Osteocyte (in vitro differentiated cells): ENCODE measurements at regions not wholly inside any gene's neighbourhood (a gene's known extent, or its start where the extent isn't known, plus 50 kb on each side); places are given as distances from the start of the nearest gene placed in this dataset.
"Not testable (repeated sequence)": the region's sequence is repeated elsewhere in the genome, so short reads cannot be mapped to it uniquely, and the experiment has no call there.

Experiments used
- DNase-seq: peaks from one replicate; pipeline ENCODE4 v3.0.0; 2021; ENCODE audit warnings: mixed read lengths; ENCODE audit not compliant: unreplicated experiment; ENCODE audit errors: extremely low spot score
- H3K27ac Mint-ChIP-seq: one replicate; pipeline ENCODE4 v1.8.0; 2021; ENCODE audit warnings: mild to moderate bottlenecking, mixed read lengths; ENCODE audit not compliant: unreplicated experiment
- H3K27me3 Mint-ChIP-seq: one replicate; pipeline ENCODE4 v1.8.0; 2021; ENCODE audit warnings: mixed read lengths; ENCODE audit not compliant: unreplicated experiment
- H3K36me3 Mint-ChIP-seq: one replicate; pipeline ENCODE4 v1.8.0; 2021; ENCODE audit warnings: mixed read lengths; ENCODE audit not compliant: unreplicated experiment
- H3K4me1 Mint-ChIP-seq: one replicate; pipeline ENCODE4 v1.8.0; 2021; ENCODE audit warnings: mixed read lengths; ENCODE audit not compliant: unreplicated experiment
- H3K4me3 Mint-ChIP-seq: one replicate; pipeline ENCODE4 v1.8.0; 2021; ENCODE audit warnings: mild to moderate bottlenecking, moderate library complexity, mixed read lengths; ENCODE audit not compliant: unreplicated experiment
- H3K9me3 Mint-ChIP-seq: one replicate; pipeline ENCODE4 v1.8.0; 2021; ENCODE audit warnings: mixed read lengths; ENCODE audit not compliant: unreplicated experiment
- CTCF ChIP-seq: fragments of 200-600 bp; sonication (generic); IDR thresholded peaks from 2 replicates; pipeline ENCODE4 v1.5.0; 2021; ENCODE audit warnings: antibody characterized with exemption, mild to moderate bottlenecking, moderate library complexity

DNA sequence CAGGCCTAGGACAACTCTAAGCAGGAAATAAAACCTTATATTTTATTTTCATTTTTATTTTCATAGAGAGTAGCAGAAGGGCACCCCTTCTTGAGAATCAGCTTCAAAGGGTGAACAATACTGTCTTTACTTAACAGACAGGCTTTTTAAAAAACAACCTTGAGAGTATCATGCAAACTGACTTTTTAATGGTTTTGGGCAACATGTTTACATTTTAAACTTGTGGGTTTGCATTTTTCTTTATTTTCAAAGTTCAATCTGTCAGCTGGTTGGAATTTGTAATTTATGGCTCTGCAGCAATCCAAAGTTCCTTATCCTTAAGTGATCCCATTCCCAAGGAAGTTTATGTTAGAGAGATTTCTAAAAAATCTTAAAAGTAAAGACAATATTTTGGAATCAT is 392.3 kb upstream of the ADAMTS5 start:
- H3K36me3 Mint-ChIP-seq, result peaks cover 3% of the 10 kb centered on the region
- peaks cover 23% of the 10 kb centered on the region for H3K9me3 Mint-ChIP-seq
- DNase-seq, result no peak
- no peak for TF ChIP-seq CTCF
- H3K4me1 Mint-ChIP-seq, result peaks cover 27% of the 10 kb centered on the region
- no peak overlapping the region for H3K4me3 Mint-ChIP-seq
- no peaks in the 10 kb centered on the region for H3K27me3 Mint-ChIP-seq
- H3K27ac Mint-ChIP-seq, result peak overlapping the region; percentile 65

DNA sequence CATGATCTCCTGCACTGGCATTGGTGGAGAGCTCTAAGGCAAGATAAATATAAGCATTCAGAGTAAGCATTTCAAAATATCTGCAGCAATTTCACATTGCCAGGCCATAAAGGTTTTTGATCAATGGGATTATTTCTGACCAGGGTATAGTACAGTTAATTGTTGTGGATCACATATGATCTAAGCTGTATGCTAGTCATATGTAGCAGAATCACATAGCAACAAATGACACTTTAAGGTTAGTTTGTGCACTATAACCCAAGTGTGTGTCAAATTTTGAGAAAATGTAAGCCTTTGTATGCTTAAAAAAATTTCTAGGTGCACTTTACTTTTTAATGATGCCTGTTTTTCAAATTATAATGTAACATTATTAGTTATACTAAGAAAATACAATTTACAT is 386.0 kb upstream of the ADAMTS5 start:
- Mint-ChIP-seq H3K36me3 (peaks cover 3% of the 10 kb centered on the region), H3K27me3 (no peaks in the 10 kb centered on the region), H3K9me3 (peaks cover 11% of the 10 kb centered on the region), H3K4me1 (peaks cover 11% of the 10 kb centered on the region), H3K27ac (no peak overlapping the region), H3K4me3 (no peak overlapping the region)
- no peak for TF ChIP-seq CTCF
- no peak for DNase-seq

DNA sequence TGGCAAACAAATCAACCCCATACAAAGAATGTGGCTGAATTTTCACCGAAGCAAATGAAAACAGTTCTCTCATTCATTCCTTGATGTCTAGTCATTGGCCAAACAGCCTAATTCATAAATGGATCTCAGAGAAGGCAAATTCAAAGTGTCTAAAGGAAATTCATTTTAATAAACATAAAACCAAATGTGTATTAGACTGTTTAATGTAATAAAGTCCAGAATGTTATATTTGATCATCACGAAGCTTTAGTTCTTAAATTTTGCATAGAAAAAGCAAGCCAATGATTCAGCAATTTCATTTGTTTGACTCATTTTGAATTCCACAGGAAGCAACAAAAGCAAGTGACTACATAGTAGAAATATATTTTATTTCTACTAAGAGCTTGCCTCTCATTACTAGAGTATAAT is 379.2 kb upstream of the ADAMTS5 start:
- TF ChIP-seq CTCF, result no peak
- Mint-ChIP-seq H3K4me1 (peaks cover 6% of the 10 kb centered on the region), H3K4me3 (no peak overlapping the region), H3K27ac (peak overlapping the region; percentile 54), H3K27me3 (no peaks in the 10 kb centered on the region), H3K36me3 (no peaks in the 10 kb centered on the region), H3K9me3 (peaks cover 4% of the 10 kb centered on the region)
- DNase-seq, result no peak

DNA sequence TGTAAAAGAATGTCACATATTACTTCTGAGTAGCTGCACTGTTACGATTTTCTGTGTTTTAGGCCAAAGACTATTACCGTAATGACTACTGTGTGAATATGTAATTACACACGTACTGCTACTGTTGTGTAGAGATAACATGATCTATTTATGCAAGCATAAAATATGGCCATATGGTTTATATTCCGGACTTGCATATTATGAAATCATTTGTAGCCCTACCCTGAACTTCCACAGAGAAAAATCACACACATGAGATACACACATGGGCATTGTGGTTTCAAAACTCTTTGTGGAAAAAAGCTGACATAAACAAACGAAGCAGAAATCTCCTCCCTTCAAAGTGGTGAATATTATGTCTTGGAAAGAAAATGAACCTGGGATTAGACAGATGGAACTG is 373.0 kb upstream of the ADAMTS5 start:
- Mint-ChIP-seq H3K27ac (no peak overlapping the region), H3K4me3 (no peak overlapping the region), H3K9me3 (peaks cover 9% of the 10 kb centered on the region), H3K36me3 (no peaks in the 10 kb centered on the region), H3K4me1 (peaks cover 9% of the 10 kb centered on the region), H3K27me3 (no peaks in the 10 kb centered on the region)
- TF ChIP-seq CTCF, result no peak
- no peak for DNase-seq

GRCh38 chr21:27338007-27338406 is 371.1 kb upstream of the ADAMTS5 start:
- H3K4me1 Mint-ChIP-seq, result peaks cover 11% of the 10 kb centered on the region
- H3K27ac Mint-ChIP-seq, H3K4me3 Mint-ChIP-seq, DNase-seq, H3K27me3 Mint-ChIP-seq, H3K36me3 Mint-ChIP-seq: not testable (repeated sequence)
- peaks cover 16% of the 10 kb centered on the region for H3K9me3 Mint-ChIP-seq

GRCh38 chr21:27333096-27333495 is 366.2 kb upstream of the ADAMTS5 start:
- peaks cover 4% of the 10 kb centered on the region for H3K36me3 Mint-ChIP-seq
- no peak overlapping the region for H3K4me3 Mint-ChIP-seq
- H3K4me1 Mint-ChIP-seq, result peaks cover 11% of the 10 kb centered on the region
- no peaks in the 10 kb centered on the region for H3K27me3 Mint-ChIP-seq
- no peak for DNase-seq
- peaks cover 26% of the 10 kb centered on the region for H3K9me3 Mint-ChIP-seq
- H3K27ac Mint-ChIP-seq, result no peak overlapping the region
- no peak for TF ChIP-seq CTCF
